ENCODE measurements at regions not wholly inside any gene's neighbourhood (a gene's known extent, or its start where the extent isn't known, plus 50 kb on each side); places are given as distances from the start of the nearest gene placed in this dataset.

DNA sequence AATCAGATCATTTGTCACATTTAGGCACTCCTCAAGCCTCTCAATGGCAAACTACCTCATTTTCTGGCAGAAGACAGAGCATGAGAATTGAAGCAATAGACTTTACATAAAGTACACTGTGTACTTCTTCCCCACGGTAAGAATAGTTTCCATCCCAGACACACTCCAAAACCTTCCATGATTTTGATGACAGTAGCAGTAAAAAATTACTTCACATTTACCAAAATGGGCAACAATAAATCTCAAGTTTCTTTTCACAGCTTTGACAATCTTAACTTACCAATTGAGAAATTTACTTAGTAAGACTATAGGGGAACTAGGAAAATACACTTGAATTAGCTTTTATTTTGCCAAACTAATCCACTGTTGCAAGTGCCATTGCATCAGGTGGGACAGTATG is 353.8 kb downstream of the HAO1 start:
- TF ChIP-seq ARNT (IDR thresholded peaks at IDR 0.05): no peak
- no peak for TF ChIP-seq FOXA1 (IDR thresholded peaks at IDR 0.05)
- TF ChIP-seq CTBP1 (IDR thresholded peaks at IDR 0.05; ENCODE audit: borderline replicate concordance): no peak
- TF ChIP-seq NFRKB (IDR thresholded peaks at IDR 0.05): no peak
- POLR2A ChIA-PET: no interaction called here
- DNase-seq (ENCODE audit: extremely low spot score): no peak
- CTCF ChIA-PET: no interaction called here

GRCh38 chr20:7589164-7589563 is 351.1 kb downstream of the HAO1 start:
- DNase-seq (ENCODE audit: extremely low spot score): no peak
- ChIA-PET CTCF (no interaction called here), POLR2A (no interaction called here)
- TF ChIP-seq FOXM1 (IDR thresholded peaks at IDR 0.05; ENCODE audit: borderline replicate concordance) (no peak), ARNT (IDR thresholded peaks at IDR 0.05) (no peak), HDGF (IDR thresholded peaks at IDR 0.05; ENCODE audit: borderline replicate concordance) (no peak), CTBP1 (IDR thresholded peaks at IDR 0.05; ENCODE audit: borderline replicate concordance) (no peak), ZNF384 (IDR thresholded peaks at IDR 0.05) (no peak), ELF4 (IDR thresholded peaks at IDR 0.05) (no peak), TARDBP (IDR thresholded peaks at IDR 0.05) (no peak), LEF1 (IDR thresholded peaks at IDR 0.05; ENCODE audit: borderline replicate concordance) (no peak), L3MBTL2 (conservative IDR thresholded peaks at IDR 0.05) (no peak), BHLHE40 (IDR thresholded peaks at IDR 0.05; ENCODE audit: borderline replicate concordance) (no peak), SP1 (IDR thresholded peaks at IDR 0.05) (no peak), SUZ12 (IDR thresholded peaks at IDR 0.05) (no peak), FOXA1 (IDR thresholded peaks at IDR 0.05) (no peak), FOXK2 (IDR thresholded peaks at IDR 0.05) (no peak), NFRKB (IDR thresholded peaks at IDR 0.05) (no peak)
- TF ChIP-seq, protein P1, sequence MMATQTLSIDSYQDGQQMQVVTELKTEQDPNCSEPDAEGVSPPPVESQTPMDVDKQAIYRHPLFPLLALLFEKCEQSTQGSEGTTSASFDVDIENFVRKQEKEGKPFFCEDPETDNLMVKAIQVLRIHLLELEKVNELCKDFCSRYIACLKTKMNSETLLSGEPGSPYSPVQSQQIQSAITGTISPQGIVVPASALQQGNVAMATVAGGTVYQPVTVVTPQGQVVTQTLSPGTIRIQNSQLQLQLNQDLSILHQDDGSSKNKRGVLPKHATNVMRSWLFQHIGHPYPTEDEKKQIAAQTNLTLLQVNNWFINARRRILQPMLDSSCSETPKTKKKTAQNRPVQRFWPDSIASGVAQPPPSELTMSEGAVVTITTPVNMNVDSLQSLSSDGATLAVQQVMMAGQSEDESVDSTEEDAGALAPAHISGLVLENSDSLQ (IDR thresholded peaks at IDR 0.05): no peak

GRCh38 chr20:7596541-7596940 is 343.7 kb downstream of the HAO1 start:
- DNase-seq (ENCODE audit: extremely low spot score): no peak
- ChIA-PET POLR2A (no interaction called here), CTCF (no interaction called here)
- no peak for TF ChIP-seq LEF1 (IDR thresholded peaks at IDR 0.05; ENCODE audit: borderline replicate concordance)
- no peak for TF ChIP-seq L3MBTL2 (conservative IDR thresholded peaks at IDR 0.05)
- no peak for TF ChIP-seq FOXM1 (IDR thresholded peaks at IDR 0.05; ENCODE audit: borderline replicate concordance)
- TF ChIP-seq NFRKB (IDR thresholded peaks at IDR 0.05): no peak

DNA sequence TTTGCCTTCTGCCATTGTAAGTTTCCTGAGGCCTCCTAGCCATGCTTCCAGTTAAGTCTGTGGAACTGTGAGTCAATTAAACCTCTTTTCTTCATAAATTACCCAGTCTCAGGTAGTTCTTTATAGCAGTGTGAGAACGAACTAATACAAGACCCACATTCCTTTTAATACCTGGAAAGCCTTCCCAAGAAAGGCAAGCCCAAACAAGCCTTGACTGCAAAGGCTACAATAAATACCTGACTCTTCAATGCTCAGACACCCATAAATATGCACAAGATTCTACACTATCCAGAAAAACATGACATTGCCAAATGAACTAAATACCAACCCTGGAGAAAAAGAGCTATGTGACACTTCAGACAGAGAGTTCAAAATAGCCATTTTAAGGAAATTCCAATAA is 338.8 kb downstream of the HAO1 start:
- DNase-seq (ENCODE audit: extremely low spot score): no peak
- ChIA-PET POLR2A (no interaction called here), CTCF (no interaction called here)
- no peak for TF ChIP-seq L3MBTL2 (conservative IDR thresholded peaks at IDR 0.05)
- no peak for TF ChIP-seq NFRKB (IDR thresholded peaks at IDR 0.05)
- no peak for TF ChIP-seq SUZ12 (IDR thresholded peaks at IDR 0.05)
- no peak for TF ChIP-seq HDGF (IDR thresholded peaks at IDR 0.05; ENCODE audit: borderline replicate concordance)
- no peak for TF ChIP-seq ARNT (IDR thresholded peaks at IDR 0.05)

GRCh38 chr20:7606941-7607340 is 333.3 kb downstream of the HAO1 start:
- TF ChIP-seq ZNF384 (IDR thresholded peaks at IDR 0.05) (no peak), TARDBP (IDR thresholded peaks at IDR 0.05) (no peak), LEF1 (IDR thresholded peaks at IDR 0.05; ENCODE audit: borderline replicate concordance) (no peak), ARNT (IDR thresholded peaks at IDR 0.05) (no peak), SP1 (IDR thresholded peaks at IDR 0.05) (no peak), CTBP1 (IDR thresholded peaks at IDR 0.05; ENCODE audit: borderline replicate concordance) (no peak), FOXA1 (IDR thresholded peaks at IDR 0.05) (no peak), ELF4 (IDR thresholded peaks at IDR 0.05) (no peak), BHLHE40 (IDR thresholded peaks at IDR 0.05; ENCODE audit: borderline replicate concordance) (no peak), L3MBTL2 (conservative IDR thresholded peaks at IDR 0.05) (no peak), HDGF (IDR thresholded peaks at IDR 0.05; ENCODE audit: borderline replicate concordance) (no peak), SUZ12 (IDR thresholded peaks at IDR 0.05) (no peak), NFRKB (IDR thresholded peaks at IDR 0.05) (no peak), FOXM1 (IDR thresholded peaks at IDR 0.05; ENCODE audit: borderline replicate concordance) (no peak), FOXK2 (IDR thresholded peaks at IDR 0.05) (no peak)
- TF ChIP-seq, protein P1 (IDR thresholded peaks at IDR 0.05): no peak
- ChIA-PET POLR2A (no interaction called here), CTCF (interaction anchor here (0.6 kb wide), 1 partner anchor 27 kb away, joined by 3 read pairs; no protein-coding TSS in a partner anchor)
- no peak for DNase-seq (ENCODE audit: extremely low spot score)

- POLR2A ChIA-PET: no interaction called here
- TF ChIP-seq SP1 (IDR thresholded peaks at IDR 0.05) (no peak), ZNF384 (IDR thresholded peaks at IDR 0.05) (no peak), SUZ12 (IDR thresholded peaks at IDR 0.05) (no peak), CTBP1 (IDR thresholded peaks at IDR 0.05; ENCODE audit: borderline replicate concordance) (no peak), ELF4 (IDR thresholded peaks at IDR 0.05) (no peak), BHLHE40 (IDR thresholded peaks at IDR 0.05; ENCODE audit: borderline replicate concordance) (no peak), ARNT (IDR thresholded peaks at IDR 0.05) (no peak), HDGF (IDR thresholded peaks at IDR 0.05; ENCODE audit: borderline replicate concordance) (no peak), NFRKB (IDR thresholded peaks at IDR 0.05) (no peak), L3MBTL2 (conservative IDR thresholded peaks at IDR 0.05) (no peak), TARDBP (IDR thresholded peaks at IDR 0.05) (no peak)
- CTCF ChIA-PET: no interaction called here
- DNase-seq (ENCODE audit: extremely low spot score): no peak
These were observed 332.0 kb downstream of the HAO1 start for GRCh38 chr20:7608250-7608649.

DNA sequence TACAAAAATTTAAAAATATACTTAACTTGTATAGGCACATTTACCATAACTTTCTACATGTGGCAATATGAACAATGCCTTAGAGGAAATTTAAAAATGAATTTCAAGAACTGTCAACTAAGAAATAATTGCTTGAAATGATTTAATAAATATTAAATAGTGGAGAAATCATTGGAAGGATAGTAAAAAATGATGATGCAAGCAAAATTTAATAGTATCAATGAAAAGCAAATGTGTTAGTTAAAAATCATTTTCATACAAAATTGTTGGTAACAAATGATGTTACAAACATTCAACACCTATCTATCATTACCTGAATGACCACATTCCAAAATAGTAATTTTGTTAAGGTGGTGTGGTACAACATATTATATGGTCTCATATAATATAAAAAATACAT is 331.0 kb downstream of the HAO1 start:
- POLR2A ChIA-PET: no interaction called here
- CTCF ChIA-PET: no interaction called here
- TF ChIP-seq HDGF (IDR thresholded peaks at IDR 0.05; ENCODE audit: borderline replicate concordance) (no peak), CTBP1 (IDR thresholded peaks at IDR 0.05; ENCODE audit: borderline replicate concordance) (no peak), ARNT (IDR thresholded peaks at IDR 0.05) (no peak), TARDBP (IDR thresholded peaks at IDR 0.05) (no peak), ELF4 (IDR thresholded peaks at IDR 0.05) (no peak), L3MBTL2 (conservative IDR thresholded peaks at IDR 0.05) (no peak), LEF1 (IDR thresholded peaks at IDR 0.05; ENCODE audit: borderline replicate concordance) (no peak), SUZ12 (IDR thresholded peaks at IDR 0.05) (no peak), NFRKB (IDR thresholded peaks at IDR 0.05) (no peak), FOXM1 (IDR thresholded peaks at IDR 0.05; ENCODE audit: borderline replicate concordance) (no peak), ZNF384 (IDR thresholded peaks at IDR 0.05) (no peak), FOXK2 (IDR thresholded peaks at IDR 0.05) (no peak), SP1 (IDR thresholded peaks at IDR 0.05) (no peak)
- no peak for DNase-seq (ENCODE audit: extremely low spot score)
